ENCODE measurements at regions not wholly inside any gene's neighbourhood (a gene's known extent, or its start where the extent isn't known, plus 50 kb on each side); places are given as distances from the start of the nearest gene placed in this dataset.
"Not testable (repeated sequence)": the region's sequence is repeated elsewhere in the genome, so short reads cannot be mapped to it uniquely, and the experiment has no call there.

DNA sequence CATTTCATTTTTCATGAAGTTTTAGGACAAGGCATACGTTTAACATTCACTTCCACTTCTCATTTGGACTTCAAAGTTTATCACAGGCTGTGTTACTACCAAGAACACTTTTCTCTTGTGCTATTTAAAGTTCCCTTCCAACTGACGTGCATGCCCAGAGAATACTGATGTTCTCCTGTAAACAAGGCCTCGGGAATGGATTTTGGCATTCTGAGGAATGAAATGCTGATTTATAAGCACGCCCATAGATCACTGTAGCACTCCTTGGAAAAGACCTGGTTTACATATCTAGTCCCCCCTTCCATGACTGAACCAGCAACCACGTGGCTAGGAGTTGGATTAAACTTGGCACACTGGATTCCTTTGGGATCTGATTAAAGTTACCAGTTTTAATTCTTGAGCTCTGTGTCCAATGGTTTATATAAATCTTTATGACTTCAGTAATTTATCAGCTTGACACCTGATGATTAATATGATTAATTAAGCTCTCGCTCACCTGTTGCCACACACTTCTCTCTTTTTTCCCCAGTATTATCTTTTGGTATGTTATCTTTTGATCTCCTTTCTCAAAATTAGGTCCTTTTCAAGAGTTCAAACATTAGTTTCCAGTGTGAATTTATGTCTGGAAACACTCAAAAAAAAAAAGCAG, 122.4 kb upstream of the HAND2 start:
- DNase-seq (ENCODE audit: extremely low read depth in 1 of 2, low read depth in 1 of 2) = no peak

DNA sequence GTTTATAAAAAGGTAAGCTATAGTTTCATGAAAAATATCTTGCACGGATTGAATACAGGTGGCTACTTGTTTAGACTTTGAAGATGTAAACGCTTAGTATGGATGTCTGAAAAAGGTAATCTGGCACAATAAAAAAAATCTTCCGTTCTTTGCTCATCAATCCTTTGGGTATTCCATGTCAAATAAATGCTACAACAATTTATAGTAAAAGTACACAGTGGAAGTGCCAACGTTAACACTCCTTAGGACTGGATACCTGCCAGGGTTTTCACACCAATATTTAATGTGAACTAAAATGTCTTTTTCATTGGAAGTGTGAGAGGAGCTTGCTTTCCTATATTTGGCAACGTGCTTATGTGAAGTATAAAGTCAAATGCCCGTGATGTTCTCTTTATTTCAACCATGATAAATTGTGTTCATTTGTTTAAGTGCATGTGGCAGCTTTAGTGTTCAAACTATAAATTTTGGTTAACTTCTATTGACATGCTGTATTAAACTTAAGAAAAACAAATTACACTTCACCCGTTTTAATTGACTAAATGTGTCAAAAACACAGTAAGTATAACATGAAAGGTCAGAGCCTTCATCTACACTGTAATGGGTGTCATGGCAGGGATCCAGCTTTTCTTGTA, 121.7 kb upstream of the HAND2 start:
- DNase-seq (ENCODE audit: extremely low read depth in 1 of 2, low read depth in 1 of 2) = no peak

DNA sequence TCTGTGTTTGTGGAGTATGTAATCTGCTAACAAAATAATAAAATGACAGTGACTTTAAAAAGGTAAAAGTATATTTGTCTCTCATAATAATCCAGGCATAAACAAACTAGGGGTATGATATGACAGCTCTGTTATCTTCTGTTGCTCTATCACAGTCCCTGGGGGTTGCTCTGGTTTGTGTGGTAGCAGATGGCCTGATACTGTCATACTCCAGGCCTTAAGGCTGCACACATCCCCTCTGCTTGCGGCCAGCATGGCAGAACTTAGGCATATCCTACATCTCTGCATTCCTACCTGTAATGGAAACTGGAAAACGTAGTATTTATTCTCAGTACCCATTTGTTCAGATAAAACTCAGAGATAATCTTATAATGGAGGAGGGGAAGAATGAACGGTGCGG, 117.9 kb upstream of the HAND2 start:
- no peak for DNase-seq (ENCODE audit: extremely low read depth in 1 of 2, low read depth in 1 of 2)

DNA sequence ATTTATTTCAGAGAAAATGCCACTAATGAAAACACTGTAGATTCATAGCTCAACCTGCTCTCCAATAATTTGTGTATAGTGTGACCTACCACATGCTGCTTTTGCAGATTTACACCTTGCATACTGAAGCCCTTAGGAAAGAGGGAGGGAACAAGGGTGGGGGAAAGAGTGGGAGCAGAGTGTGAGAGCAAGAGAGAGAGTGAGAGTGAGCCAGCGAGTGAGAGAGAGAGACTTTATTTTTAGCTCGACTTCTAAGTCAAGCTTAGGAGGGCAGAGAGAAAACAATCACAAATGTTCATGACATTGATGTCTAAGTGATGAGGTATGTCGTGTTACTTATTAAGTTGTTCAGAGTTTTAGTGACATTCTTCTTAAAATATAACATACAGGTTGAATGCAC, 112.5 kb upstream of the HAND2 start:
- DNase-seq (ENCODE audit: extremely low read depth in 1 of 2, low read depth in 1 of 2) = no peak

DNA sequence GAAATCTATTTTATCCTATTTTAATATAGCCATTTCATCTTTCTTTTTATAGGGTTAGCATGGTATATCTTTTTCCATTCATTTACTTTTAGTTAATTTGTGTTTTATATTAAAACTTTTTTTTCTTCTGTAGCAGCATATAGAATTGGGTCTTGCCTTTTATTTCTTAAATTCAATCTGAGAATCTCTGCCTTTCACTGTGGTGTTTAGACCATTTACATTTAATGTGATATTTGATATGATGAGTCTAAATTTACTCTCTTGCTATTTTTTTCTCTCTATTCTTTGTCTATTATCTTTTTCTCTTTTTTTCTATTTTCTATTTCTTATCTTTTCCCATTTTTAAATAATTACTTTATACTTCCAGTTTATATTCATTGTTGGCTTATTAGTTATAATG, 105.4 kb upstream of the HAND2 start:
- DNase-seq (ENCODE audit: extremely low read depth in 1 of 2, low read depth in 1 of 2) = no peak

DNA sequence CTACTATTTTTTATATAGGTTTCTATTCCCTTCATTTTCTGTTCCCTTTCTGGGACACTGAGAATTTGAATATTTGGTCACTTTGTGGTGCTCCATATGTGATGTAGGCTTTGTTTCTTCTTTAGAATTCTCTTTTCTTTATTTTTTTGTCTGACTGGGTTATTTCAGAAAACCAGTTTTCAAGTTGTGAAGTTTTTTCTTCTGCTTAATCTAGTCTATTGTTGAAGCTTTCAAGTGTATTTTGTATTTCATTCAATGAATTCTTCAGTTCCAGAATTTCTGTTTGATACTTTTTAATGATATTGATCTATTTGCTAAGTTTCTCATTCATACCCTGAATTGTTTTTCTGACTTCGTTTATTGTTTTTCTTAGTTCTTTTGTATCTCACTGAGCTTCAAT, 96.2 kb upstream of the HAND2 start:
- no peak for DNase-seq (ENCODE audit: extremely low read depth in 1 of 2, low read depth in 1 of 2)

DNA sequence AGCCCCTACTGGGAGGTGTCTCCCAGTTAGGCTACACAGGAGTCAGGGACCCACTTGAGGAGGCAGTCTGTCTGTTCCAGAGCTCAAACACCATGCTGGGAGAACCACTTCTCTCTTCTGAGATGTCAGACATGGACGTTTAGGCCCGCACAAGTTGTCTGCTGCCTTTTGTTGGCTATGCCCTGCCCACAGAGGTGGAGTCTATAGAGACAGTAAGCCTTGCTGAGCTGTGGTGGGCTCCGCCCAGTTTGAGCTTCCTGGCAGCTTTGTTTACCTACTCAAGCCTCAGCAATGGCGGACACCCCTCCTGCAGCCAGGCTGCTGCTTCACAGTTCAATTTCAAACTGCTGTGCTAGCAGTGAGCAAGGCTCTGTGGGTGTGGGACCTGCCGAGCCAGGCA, 88.6 kb upstream of the HAND2 start:
- not testable (repeated sequence) for DNase-seq (ENCODE audit: extremely low read depth in 1 of 2, low read depth in 1 of 2)

DNA sequence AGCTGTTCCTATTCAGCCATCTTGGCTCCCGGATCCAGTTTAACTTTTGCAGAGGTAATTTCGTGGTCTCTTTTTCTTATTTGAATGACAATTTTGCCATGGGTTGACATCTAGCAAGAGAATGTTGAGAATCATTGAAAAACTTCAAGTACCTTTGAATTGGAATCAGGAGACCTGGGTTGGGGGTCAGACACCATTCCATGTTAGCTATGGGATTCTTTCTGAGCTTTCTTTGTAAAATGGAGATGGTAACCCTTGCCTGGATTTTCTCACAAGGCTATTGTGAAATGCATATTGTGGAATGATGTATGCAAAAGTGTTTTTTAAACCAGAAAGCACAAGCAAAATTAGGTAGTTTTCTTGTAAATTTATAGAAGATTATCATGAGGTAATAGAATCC, 79.1 kb upstream of the HAND2 start:
- no peak for DNase-seq (ENCODE audit: extremely low read depth in 1 of 2, low read depth in 1 of 2)

DNA sequence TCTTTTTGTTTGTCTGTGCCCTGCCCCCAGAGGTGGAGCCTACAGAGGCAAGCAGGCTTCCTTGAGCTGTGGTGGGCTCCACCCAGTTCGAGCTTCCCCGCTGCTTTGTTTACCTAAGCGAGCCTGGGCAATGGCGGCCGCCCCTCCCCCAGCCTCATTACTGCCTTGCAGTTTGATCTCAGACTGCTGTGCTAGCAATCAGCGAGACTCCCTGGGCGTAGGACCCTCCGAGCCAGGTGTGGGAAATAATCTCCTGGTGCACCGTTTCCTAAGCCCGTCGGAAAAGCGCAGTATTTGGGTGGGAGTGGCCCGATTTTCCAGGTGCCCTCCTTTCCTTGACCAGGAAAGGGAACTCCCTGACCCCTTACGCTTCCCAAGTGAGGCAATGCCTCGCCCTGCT, 78.6 kb upstream of the HAND2 start:
- DNase-seq (ENCODE audit: extremely low read depth in 1 of 2, low read depth in 1 of 2) = not testable (repeated sequence)

DNA sequence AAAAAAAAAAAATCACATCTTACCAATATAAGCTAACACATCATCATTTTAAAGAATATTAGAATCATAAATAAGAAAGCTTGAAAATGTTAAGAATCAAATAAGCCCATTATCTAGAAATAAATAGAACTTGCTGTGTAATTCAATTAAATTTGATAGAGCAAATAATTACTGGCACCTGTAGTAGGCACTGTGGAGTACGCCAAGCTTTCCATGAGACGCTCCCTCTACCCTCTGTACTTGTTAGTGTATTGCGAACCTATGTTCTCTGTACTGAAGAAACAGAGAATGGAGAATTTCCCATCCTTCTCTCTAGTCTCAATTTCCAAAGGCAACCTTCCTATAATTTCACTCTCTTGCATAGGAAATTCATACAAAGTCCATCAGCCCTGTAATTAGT, 61.7 kb upstream of the HAND2 start:
- DNase-seq (ENCODE audit: extremely low read depth in 1 of 2, low read depth in 1 of 2) = no peak

DNA sequence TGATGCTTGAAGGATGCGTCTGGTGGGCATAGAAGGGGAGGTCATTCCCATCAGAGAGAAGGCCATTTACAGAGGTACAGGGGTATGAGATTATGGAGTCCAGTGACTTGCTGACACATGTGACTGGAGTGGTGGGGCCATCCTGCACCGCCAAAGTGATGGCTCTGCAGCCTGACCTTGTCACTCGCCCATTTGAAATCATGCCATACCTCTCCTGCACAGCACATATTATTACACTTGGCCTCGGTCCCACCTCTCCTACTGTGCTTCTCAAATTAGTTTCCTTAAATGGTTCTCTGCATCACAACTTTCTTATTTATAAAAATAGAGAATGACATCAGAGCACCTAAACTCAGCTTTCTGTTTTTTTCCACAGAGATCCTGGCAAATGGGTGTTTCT, 60.7 kb upstream of the HAND2 start:
- no peak for DNase-seq (ENCODE audit: extremely low read depth in 1 of 2, low read depth in 1 of 2)

DNA sequence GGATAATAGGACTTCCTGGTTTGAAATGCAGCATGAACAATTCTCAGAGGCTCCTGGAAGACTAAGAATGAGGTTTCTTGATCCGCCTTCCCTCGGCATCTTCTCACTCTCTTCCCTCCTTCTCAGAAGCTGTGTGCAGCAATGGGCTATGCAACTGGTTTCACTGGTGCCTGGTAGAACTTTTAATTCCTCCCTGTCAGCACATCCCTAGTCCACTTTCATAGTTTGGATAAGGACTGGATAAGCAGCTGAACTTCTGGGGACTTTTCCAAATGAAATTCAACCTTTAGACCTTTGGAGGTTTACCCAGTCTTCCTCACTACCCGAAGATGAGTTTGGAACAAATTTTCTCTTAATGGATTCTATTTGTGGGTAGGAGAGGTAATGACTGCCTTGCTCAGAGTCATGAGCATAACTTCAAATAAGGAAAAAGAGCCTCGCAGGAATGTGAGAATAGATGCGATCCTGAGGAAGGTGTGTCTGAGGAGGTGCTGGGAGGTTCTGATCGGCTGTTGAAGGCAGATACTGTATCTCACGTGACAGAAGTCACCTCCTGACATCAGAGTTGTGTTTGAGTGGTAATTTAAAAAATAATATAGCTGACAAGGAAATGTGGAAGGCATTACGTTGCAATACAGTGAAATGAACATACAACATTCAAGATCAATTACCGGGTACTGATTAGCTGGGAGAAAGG, 56.0 kb upstream of the HAND2 start:
- DNase-seq (ENCODE audit: extremely low read depth in 1 of 2, low read depth in 1 of 2) = no peak

DNA sequence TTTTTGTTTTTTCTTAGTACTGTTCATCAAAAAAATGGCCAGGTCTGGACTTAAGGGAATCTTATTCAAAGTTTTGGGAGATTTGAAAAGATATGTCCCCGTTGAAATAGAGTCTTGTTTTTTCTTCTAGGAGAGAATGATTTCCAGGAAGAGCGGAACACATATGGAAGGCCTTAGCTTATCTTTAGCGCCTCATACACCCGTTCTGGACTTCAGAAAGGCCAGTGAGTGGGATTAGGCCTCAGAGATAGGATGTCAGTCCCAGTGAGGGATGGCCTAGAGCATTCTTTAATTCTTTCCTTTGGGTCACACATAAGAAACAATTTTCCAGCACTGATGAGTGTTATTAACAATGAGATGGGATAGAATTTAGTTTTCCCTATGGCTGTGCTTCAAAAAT, 54.5 kb upstream of the HAND2 start:
- no peak for DNase-seq (ENCODE audit: extremely low read depth in 1 of 2, low read depth in 1 of 2)
